GM23338 (cell line): ENCODE measurements at regions not wholly inside any gene's neighbourhood (a gene's known extent, or its start where the extent isn't known, plus 50 kb on each side); places are given as distances from the start of the nearest gene placed in this dataset.

Experiments
- ATAC-seq: fragments of 200-7000 bp; cut with Tn5 transposase; 3 replicates; pipeline ENCODE4 v1.9.1; 2020
- DNase-seq: peaks from one replicate; pipeline ENCODE4 v3.0.0-alpha.2; 2015; ENCODE audit warnings: low spot score
- H2AFZ ChIP-seq: fragments of 200-600 bp; sonication (generic); 2 replicates; pipeline ENCODE4 v1.8.0; 2016; ENCODE audit warnings: antibody characterized with exemption, mild to moderate bottlenecking, moderate library complexity
- H3F3A ChIP-seq: fragments of 200-600 bp; sonication (generic); replicated peaks from 2 replicates; pipeline ENCODE4 v1.8.0; 2017; ENCODE audit warnings: antibody characterized with exemption, mixed run types, low read depth
- H3K27ac ChIP-seq: fragments of 200-600 bp; sonication (generic); 2 replicates; pipeline ENCODE4 v1.6.1; 2016; ENCODE audit warnings: low read depth
- H3K27me3 ChIP-seq: fragments of 200-600 bp; sonication (generic); 2 replicates; pipeline ENCODE4 v1.8.0; 2016; ENCODE audit warnings: mild to moderate bottlenecking, mixed run types, moderate library complexity; ENCODE audit not compliant: insufficient read depth
- H3K36me3 ChIP-seq: fragments of 200-600 bp; sonication (generic); 2 replicates; pipeline ENCODE4 v1.8.0; 2016; ENCODE audit warnings: mild to moderate bottlenecking; ENCODE audit not compliant: insufficient read depth
- H3K4me1 ChIP-seq: fragments of 200-600 bp; sonication (generic); 2 replicates; pipeline ENCODE4 v1.8.0; 2016; ENCODE audit warnings: mild to moderate bottlenecking, moderate library complexity; ENCODE audit not compliant: insufficient read depth
- H3K4me2 ChIP-seq: fragments of 200-600 bp; sonication (generic); 2 replicates; pipeline ENCODE4 v1.7.1; 2017; ENCODE audit warnings: mixed run types
- H3K4me3 ChIP-seq: fragments of 200-600 bp; sonication (generic); 2 replicates; pipeline ENCODE4 v1.6.1; 2016; ENCODE audit warnings: mixed run types
- H3K79me2 ChIP-seq: fragments of 200-600 bp; sonication (generic); replicated peaks from 2 replicates; pipeline ENCODE4 v1.8.0; 2017; ENCODE audit warnings: mild to moderate bottlenecking; ENCODE audit not compliant: insufficient read depth
- H3K9me2 ChIP-seq: fragments of 200-600 bp; sonication (generic); 2 replicates; pipeline ENCODE4 v1.8.0; 2017; ENCODE audit not compliant: insufficient read depth
- H4K20me1 ChIP-seq: fragments of 200-600 bp; sonication (generic); replicated peaks from 2 replicates; pipeline ENCODE4 v1.8.0; 2017; ENCODE audit warnings: mild to moderate bottlenecking; ENCODE audit not compliant: insufficient read depth
- H3K27ac Mint-ChIP-seq: 2 replicates; pipeline ENCODE4 v1.8.0; 2020; ENCODE audit warnings: inconsistent platforms, mild to moderate bottlenecking, moderate library complexity, mixed read lengths
- H3K27me3 Mint-ChIP-seq: 3 replicates; pipeline ENCODE4 v1.8.0; 2022; ENCODE audit warnings: low read depth, mild to moderate bottlenecking, moderate library complexity, mixed read lengths, inconsistent platforms; ENCODE audit not compliant: insufficient read depth, poor library complexity
- H3K36me3 Mint-ChIP-seq: 3 replicates; pipeline ENCODE4 v1.8.0; 2021; ENCODE audit warnings: low read depth, mild to moderate bottlenecking, inconsistent platforms, moderate library complexity, mixed read lengths
- H3K4me1 Mint-ChIP-seq: 3 replicates; pipeline ENCODE4 v1.8.0; 2020; ENCODE audit warnings: mild to moderate bottlenecking, inconsistent platforms, mixed read lengths
- H3K4me3 Mint-ChIP-seq: 3 replicates; pipeline ENCODE4 v1.8.0; 2021; ENCODE audit warnings: moderate library complexity, mild to moderate bottlenecking, inconsistent platforms, mixed read lengths
- H3K9me3 Mint-ChIP-seq: 3 replicates; pipeline ENCODE4 v1.8.0; 2020; ENCODE audit warnings: moderate library complexity, mild to moderate bottlenecking, inconsistent platforms, mixed read lengths
- CREB1 ChIP-seq: fragments of 250-450 bp; sonication (Bioruptor Pico); IDR thresholded peaks from 2 replicates; pipeline ENCODE4 v1.5.0; 2020; ENCODE audit warnings: low read depth, mild to moderate bottlenecking, moderate library complexity
- JUNB ChIP-seq: IDR thresholded peaks from one replicate; pipeline ENCODE4 v1.6.1; 2016; ENCODE audit warnings: antibody characterized with exemption; ENCODE audit not compliant: unreplicated experiment
- NANOG ChIP-seq: IDR thresholded peaks from 2 replicates; pipeline ENCODE4 v1.6.1; 2016; ENCODE audit warnings: antibody characterized with exemption, borderline replicate concordance
- POLR2AphosphoS5 ChIP-seq: IDR thresholded peaks from 2 replicates; pipeline ENCODE4 v1.6.1; 2016; ENCODE audit warnings: antibody characterized with exemption, low read depth
- ZNF114 ChIP-seq: fragments of 250-450 bp; sonication (Bioruptor Pico); IDR thresholded peaks from 2 replicates; pipeline ENCODE4 v1.5.0; 2020; ENCODE audit warnings: mild to moderate bottlenecking, moderate library complexity
- ZNF462 ChIP-seq: fragments of 250-450 bp; sonication (Bioruptor Pico); IDR thresholded peaks from 2 replicates; pipeline ENCODE4 v1.5.0; 2020; ENCODE audit warnings: mild to moderate bottlenecking, moderate library complexity
- TF ChIP-seq, protein P1 (sequence below), 2 experiments: fragments of 200-600 bp in 1 of 2; sonication (generic) in 1 of 2; conservative IDR thresholded peaks; 2 replicates each; pipeline versions ENCODE4 v1.5.1 to v1.6.1; 2016 to 2017; ENCODE audit warnings: antibody characterized with exemption in 2 of 2, low read depth in 2 of 2, mild to moderate bottlenecking in 2 of 2, moderate library complexity in 1 of 2

GRCh38 chr6:168903613-168904345, 349.9 kb downstream of the THBS2 start (continued):
- TF ChIP-seq ZNF462 (CRISPR knock-in tag) (no peak), JUNB (no peak)

GRCh38 chr6:168902075-168902474, 351.6 kb downstream of the THBS2 start:
- Histone ChIP-seq H3K36me3 (no peaks in the 10 kb centered on the region), H3K27me3 (no peaks in the 10 kb centered on the region), H3K79me2 (no peaks in the 10 kb centered on the region), H3K4me2 (no peak overlapping the region), H3K27ac (no peak overlapping the region), H3K9me2 (no peaks in the 10 kb centered on the region), H3K4me1 (0 out of 2 replicates have a peak, but pooled peaks cover 4% of the 10 kb centered on the region), H3K4me3 (no peak overlapping the region), H3F3A (no peaks in the 10 kb centered on the region), H2AFZ (no peak overlapping the region), H4K20me1 (no peaks in the 10 kb centered on the region)
- H3K4me1 Mint-ChIP-seq: peaks cover 7% of the 10 kb centered on the region
- ATAC-seq: no peak
- peaks cover 7% of the 10 kb centered on the region; the same call in 2 of the 3 replicates for H3K36me3 Mint-ChIP-seq
- peaks cover 8% of the 10 kb centered on the region for H3K27me3 Mint-ChIP-seq
- H3K9me3 Mint-ChIP-seq: peaks cover 3% of the 10 kb centered on the region; the same call in 2 of the 3 replicates
- no peak for DNase-seq
- H3K27ac Mint-ChIP-seq: no peak overlapping the region
- no peak overlapping the region for H3K4me3 Mint-ChIP-seq
- TF ChIP-seq, protein P1, sequence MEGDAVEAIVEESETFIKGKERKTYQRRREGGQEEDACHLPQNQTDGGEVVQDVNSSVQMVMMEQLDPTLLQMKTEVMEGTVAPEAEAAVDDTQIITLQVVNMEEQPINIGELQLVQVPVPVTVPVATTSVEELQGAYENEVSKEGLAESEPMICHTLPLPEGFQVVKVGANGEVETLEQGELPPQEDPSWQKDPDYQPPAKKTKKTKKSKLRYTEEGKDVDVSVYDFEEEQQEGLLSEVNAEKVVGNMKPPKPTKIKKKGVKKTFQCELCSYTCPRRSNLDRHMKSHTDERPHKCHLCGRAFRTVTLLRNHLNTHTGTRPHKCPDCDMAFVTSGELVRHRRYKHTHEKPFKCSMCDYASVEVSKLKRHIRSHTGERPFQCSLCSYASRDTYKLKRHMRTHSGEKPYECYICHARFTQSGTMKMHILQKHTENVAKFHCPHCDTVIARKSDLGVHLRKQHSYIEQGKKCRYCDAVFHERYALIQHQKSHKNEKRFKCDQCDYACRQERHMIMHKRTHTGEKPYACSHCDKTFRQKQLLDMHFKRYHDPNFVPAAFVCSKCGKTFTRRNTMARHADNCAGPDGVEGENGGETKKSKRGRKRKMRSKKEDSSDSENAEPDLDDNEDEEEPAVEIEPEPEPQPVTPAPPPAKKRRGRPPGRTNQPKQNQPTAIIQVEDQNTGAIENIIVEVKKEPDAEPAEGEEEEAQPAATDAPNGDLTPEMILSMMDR (conservative IDR thresholded peaks at IDR 0.05; ENCODE audit: low read depth in 2 of 2): no peak
- TF ChIP-seq ZNF114 (CRISPR knock-in tag) (no peak), NANOG (no peak), POLR2AphosphoS5 (no peak), CREB1 (no peak), ZNF462 (CRISPR knock-in tag) (no peak)
